ENCODE measurements at regions not wholly inside any gene's neighbourhood (a gene's known extent, or its start where the extent isn't known, plus 50 kb on each side); places are given as distances from the start of the nearest gene placed in this dataset.

DNA sequence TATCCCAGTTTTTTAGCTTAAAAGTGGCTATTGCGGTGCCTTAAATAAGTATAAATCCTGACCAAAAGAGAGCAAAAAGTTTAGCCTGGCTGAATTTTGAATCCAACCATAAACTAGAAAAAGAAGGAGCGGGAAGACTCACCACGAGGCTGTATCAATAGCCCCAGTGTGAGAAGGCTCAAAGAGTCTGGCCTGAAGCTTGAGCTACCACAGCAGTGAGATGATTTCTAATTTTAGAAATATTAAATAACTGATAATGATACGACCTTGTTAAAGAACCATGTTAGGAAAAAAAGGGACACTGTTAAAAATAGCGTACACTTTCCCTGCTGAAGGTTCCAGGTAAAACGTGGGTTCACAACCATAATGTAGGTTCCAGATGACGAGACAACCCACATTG lies 134.1 kb upstream of the ZNF462 start:
- TF ChIP-seq, protein P1, sequence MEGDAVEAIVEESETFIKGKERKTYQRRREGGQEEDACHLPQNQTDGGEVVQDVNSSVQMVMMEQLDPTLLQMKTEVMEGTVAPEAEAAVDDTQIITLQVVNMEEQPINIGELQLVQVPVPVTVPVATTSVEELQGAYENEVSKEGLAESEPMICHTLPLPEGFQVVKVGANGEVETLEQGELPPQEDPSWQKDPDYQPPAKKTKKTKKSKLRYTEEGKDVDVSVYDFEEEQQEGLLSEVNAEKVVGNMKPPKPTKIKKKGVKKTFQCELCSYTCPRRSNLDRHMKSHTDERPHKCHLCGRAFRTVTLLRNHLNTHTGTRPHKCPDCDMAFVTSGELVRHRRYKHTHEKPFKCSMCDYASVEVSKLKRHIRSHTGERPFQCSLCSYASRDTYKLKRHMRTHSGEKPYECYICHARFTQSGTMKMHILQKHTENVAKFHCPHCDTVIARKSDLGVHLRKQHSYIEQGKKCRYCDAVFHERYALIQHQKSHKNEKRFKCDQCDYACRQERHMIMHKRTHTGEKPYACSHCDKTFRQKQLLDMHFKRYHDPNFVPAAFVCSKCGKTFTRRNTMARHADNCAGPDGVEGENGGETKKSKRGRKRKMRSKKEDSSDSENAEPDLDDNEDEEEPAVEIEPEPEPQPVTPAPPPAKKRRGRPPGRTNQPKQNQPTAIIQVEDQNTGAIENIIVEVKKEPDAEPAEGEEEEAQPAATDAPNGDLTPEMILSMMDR (IDR thresholded peaks at IDR 0.05; ENCODE audit: control insufficient read depth, insufficient read depth, low read depth, low read length, missing control alignments): no peak
- no peak for DNase-seq (ENCODE audit: low read depth)
- no peak overlapping the region for H3K4me3 ChIP-seq (ENCODE audit: control insufficient read depth, low read depth, low read length)

DNA sequence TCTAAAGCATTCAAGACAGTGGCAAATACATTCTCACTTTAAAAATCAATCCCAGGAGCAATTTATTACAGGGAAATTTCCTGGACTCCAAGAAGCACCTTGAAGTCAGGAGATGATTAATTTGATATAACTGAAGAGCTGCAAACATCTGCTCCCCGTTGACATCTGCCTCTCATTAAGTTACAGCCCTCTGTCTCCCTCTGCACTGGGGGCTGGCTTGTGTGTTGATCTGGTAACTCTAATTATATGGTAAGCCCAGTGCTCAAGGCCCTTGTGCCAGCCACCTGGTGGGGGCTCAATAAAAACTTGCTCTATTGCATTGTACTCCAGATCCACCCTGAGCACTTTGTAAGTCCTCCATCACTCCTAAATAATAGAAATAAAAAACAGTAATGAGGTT lies 131.1 kb upstream of the ZNF462 start:
- TF ChIP-seq, protein P1 (IDR thresholded peaks at IDR 0.05; ENCODE audit: control insufficient read depth, insufficient read depth, low read depth, low read length, missing control alignments): no peak
- H3K4me3 ChIP-seq (ENCODE audit: control insufficient read depth, low read depth, low read length): no peak overlapping the region
- no peak for DNase-seq (ENCODE audit: low read depth)

GRCh38 chr9:106733828-106734380 lies 129.1 kb upstream of the ZNF462 start:
- TF ChIP-seq, protein P1 (IDR thresholded peaks at IDR 0.05; ENCODE audit: control insufficient read depth, insufficient read depth, low read depth, low read length, missing control alignments): no peak
- no peak for DNase-seq (ENCODE audit: low read depth)
- H3K4me3 ChIP-seq (ENCODE audit: control insufficient read depth, low read depth, low read length): no peak overlapping the region

- no peak overlapping the region for H3K4me3 ChIP-seq (ENCODE audit: control insufficient read depth, low read depth, low read length)
- TF ChIP-seq, protein P1 (IDR thresholded peaks at IDR 0.05; ENCODE audit: control insufficient read depth, insufficient read depth, low read depth, low read length, missing control alignments): no peak
- no peak for DNase-seq (ENCODE audit: low read depth)
Observed at GRCh38 chr9:106737516-106737915, 125.5 kb upstream of the ZNF462 start.

- DNase-seq (ENCODE audit: low read depth): no peak
- H3K4me3 ChIP-seq (ENCODE audit: control insufficient read depth, low read depth, low read length): no peak overlapping the region
- TF ChIP-seq, protein P1 (IDR thresholded peaks at IDR 0.05; ENCODE audit: control insufficient read depth, insufficient read depth, low read depth, low read length, missing control alignments): no peak
Observed at GRCh38 chr9:106738109-106738508, 124.9 kb upstream of the ZNF462 start.

DNA sequence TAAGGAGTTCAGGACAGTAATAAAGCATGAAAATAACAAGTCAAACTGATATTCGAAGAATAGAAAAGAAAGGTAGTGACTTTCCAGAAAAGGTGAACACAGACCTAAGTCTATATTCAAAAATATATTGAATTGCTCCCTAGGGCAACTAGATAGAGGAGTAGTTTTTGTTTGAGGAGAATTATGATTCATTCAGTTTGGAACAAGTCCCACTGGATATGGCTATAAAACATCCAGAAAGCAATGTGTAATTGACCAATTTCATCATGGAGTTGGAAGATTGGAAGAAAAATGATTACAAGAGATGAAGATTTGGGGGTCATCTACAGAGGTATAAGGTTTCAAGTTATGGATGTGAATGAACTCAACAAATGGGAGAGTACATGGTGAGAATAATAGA lies 117.5 kb upstream of the ZNF462 start:
- TF ChIP-seq, protein P1 (IDR thresholded peaks at IDR 0.05; ENCODE audit: control insufficient read depth, insufficient read depth, low read depth, low read length, missing control alignments): no peak
- no peak for DNase-seq (ENCODE audit: low read depth)

DNA sequence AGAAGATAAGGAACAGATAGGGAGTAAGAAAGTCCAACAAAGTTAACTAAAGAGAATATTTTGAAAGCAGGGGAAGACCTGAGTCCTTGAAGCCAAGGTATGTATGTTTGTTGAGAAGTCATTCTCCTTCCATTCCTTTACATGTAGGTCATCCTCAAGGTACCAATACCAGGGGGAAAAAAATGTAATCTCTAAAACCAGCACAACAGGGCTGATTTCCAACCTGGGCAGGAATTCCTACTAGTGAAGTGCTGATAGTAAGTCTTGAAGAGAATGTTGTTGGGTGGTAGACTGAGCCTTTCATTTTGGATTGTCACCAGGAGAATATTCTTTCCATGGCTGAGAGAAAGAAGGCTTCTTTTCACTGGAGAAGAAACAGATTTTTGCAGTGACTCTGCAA lies 117.1 kb upstream of the ZNF462 start:
- H3K4me3 ChIP-seq (ENCODE audit: control insufficient read depth, low read depth, low read length): no peak overlapping the region
- DNase-seq (ENCODE audit: low read depth): no peak
- TF ChIP-seq, protein P1 (IDR thresholded peaks at IDR 0.05; ENCODE audit: control insufficient read depth, insufficient read depth, low read depth, low read length, missing control alignments): no peak

More for the DNA sequence above, 117.5 kb upstream of the ZNF462 start:
- no peak overlapping the region for H3K4me3 ChIP-seq (ENCODE audit: control insufficient read depth, low read depth, low read length)
